ENCODE measurements at regions not wholly inside any gene's neighbourhood (a gene's known extent, or its start where the extent isn't known, plus 50 kb on each side); places are given as distances from the start of the nearest gene placed in this dataset.

DNA sequence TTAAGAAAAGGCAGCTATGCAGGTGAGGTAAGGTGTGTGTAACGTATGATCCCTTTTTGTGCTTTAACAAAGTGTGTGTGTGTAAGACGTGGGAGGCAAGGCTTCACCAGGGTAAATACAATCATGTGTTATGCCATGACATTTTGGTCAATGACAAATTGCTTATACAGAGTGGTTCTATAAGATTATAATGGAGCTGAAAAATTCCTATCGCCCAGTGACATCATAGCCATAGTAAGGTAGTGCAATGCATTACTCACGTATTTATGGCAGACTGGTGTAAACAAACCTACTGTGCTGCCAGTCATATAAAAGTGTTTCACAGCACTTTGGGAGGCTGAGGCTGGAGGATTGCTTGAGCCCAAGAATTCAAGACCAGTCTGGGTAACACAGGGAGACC, 60.2 kb upstream of the LCTL start:
- Histone ChIP-seq H3K9me3 (ENCODE audit: control insufficient read depth, low read length) (no peaks in the 10 kb centered on the region), H3K4me3 (ENCODE audit: low read length) (no peak overlapping the region), H3K4me1 (ENCODE audit: control insufficient read depth, insufficient read depth, low read length) (peaks cover 19% of the 10 kb centered on the region), H3K27me3 (ENCODE audit: control insufficient read depth, insufficient read depth) (no peaks in the 10 kb centered on the region), H3K27ac (ENCODE audit: low read length) (no peak overlapping the region)
- DNase-seq, result no peak
- ATAC-seq, result no peak
- intact Hi-C loops (cut with DNase I), result no loop called here
- WGBS, result 91% methylated on average over 4 of the region's 4 CpGs

DNA sequence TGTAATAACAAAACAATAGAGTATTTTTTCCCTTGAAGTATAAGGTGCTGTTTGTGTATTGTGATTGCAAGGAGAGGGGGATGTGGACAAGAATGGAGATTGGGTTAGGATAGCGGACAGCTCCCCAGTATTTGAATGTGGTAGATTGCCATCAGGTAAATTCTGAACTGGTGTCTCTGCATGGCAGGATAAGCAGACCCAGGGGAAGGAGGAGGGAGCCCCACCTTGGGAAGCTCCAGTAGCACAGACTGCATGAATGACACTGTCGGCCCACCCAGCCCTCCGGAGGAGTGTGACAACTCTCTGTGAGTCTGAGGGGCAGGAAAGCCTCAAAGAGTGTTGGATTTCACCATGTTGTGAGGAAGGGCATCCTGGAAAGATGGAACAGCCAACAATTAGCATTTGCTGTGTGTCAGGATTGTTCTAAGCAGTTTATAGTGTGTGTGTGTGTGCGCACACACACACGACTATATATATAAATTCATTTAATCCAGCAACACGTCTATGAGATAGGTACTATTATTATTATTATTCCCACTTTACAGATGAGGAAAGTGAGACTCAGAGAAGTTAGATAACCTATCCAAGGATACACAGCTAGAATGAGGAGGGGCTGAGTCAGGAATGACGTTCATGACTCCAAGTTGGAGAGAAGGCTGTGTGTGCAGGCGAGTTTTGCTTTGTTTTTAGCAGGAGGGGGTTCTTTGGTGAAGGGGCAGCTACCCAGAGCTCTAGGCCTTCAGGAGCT, 63.4 kb upstream of the LCTL start:
- peak in 1 of 3 donors; percentile 45 for DNase-seq
- H3K27me3 ChIP-seq (ENCODE audit: control insufficient read depth, insufficient read depth), result no peaks in the 10 kb centered on the region
- no peak overlapping the region for H3K4me3 ChIP-seq (ENCODE audit: low read length)
- H3K27ac ChIP-seq (ENCODE audit: low read length), result peak overlapping the region; percentile 57
- no peaks in the 10 kb centered on the region for H3K9me3 ChIP-seq (ENCODE audit: control insufficient read depth, low read length)
- ATAC-seq, result no peak
- peaks cover 29% of the 10 kb centered on the region for H3K4me1 ChIP-seq (ENCODE audit: control insufficient read depth, insufficient read depth, low read length)
- intact Hi-C loops (cut with DNase I), result no loop called here
- WGBS, result 76% methylated on average over 8 of the region's 8 CpGs

DNA sequence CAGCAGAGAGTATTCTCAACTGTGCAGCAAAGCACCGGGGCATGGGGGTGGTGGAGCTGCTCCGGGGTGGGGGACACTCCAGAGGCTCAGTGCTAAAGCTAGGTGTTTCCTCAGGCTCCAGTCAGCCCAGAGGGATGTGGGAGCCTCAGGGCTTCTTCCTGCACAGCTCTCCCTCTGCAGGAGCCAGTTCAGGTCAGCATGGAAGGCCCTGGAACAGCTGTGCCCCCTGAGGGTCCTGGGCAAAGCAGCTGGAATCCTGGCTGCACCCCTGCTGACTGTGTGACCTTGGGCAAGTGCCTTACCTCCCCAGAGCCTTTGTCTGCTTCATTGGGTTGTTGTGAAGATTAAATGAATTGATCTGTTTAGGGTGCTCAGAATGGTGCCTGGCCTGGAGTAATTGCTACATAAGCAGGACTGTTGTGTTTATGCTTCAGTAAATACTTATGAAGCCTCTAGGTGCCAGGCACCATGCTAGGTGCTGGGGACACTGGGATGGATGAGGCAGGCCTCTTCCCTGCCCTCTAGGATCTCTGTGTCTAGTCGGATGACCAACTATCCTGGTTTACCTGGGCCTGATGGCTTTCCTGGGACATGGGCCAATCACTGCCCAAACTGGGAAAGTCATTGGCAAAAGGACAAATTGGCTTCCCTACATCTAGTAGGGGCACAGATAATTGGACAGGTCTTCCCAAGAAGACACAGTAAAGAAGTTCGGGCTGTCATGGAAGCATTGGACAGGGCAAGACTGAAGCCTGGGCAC, 64.2 kb upstream of the LCTL start:
- no peak for ATAC-seq
- intact Hi-C loops (cut with DNase I), result no loop called here
- peak in 1 of 3 donors; percentile 43 for DNase-seq
- no peaks in the 10 kb centered on the region for H3K27me3 ChIP-seq (ENCODE audit: control insufficient read depth, insufficient read depth)
- 73% methylated on average over 4 of the region's 4 CpGs for WGBS
- no peak overlapping the region for H3K4me3 ChIP-seq (ENCODE audit: low read length)
- peaks cover 29% of the 10 kb centered on the region for H3K4me1 ChIP-seq (ENCODE audit: control insufficient read depth, insufficient read depth, low read length)
- peak overlapping the region; percentile 28 for H3K27ac ChIP-seq (ENCODE audit: low read length)
- H3K9me3 ChIP-seq (ENCODE audit: control insufficient read depth, low read length), result no peaks in the 10 kb centered on the region

DNA sequence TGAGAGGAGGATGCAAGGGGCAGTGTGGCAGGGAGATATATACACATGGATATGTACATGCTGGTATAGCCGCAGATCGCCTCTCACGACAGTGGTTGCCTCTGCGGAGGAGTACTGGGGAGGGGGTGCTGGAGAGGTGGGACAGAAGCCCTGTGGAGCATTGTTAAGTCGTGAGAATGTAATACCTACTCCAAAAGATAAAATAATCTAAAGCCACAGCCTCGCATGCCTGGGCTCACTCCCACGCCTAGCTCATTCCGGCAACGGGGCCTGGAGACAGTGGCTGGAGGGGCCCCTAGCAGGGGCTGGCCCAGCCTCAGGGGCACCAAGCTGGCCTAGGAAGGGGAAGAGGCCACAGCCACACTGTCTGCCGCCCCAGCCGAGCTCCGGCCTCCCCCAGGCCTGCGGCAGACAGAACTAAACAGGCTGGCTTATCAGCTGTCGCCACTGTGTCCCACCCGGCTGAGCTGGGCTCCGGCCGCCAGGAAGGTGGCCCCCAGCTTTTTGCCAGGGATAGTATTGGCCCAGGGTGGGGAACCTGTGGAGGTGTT, 65.1 kb upstream of the LCTL start:
- Histone ChIP-seq H3K27ac (ENCODE audit: low read length) (peak overlapping the region; percentile 77), H3K27me3 (ENCODE audit: control insufficient read depth, insufficient read depth) (no peaks in the 10 kb centered on the region), H3K4me1 (ENCODE audit: control insufficient read depth, insufficient read depth, low read length) (peaks cover 29% of the 10 kb centered on the region), H3K9me3 (ENCODE audit: control insufficient read depth, low read length) (no peaks in the 10 kb centered on the region), H3K4me3 (ENCODE audit: low read length) (no peak overlapping the region)
- DNase-seq (peak; percentile 52 to 82 (median 81)), ATAC-seq (peak; percentile 72 to 76)
- intact Hi-C loops (cut with DNase I), result no loop called here
- WGBS, result 32% methylated on average over 17 of the region's 17 CpGs

DNA sequence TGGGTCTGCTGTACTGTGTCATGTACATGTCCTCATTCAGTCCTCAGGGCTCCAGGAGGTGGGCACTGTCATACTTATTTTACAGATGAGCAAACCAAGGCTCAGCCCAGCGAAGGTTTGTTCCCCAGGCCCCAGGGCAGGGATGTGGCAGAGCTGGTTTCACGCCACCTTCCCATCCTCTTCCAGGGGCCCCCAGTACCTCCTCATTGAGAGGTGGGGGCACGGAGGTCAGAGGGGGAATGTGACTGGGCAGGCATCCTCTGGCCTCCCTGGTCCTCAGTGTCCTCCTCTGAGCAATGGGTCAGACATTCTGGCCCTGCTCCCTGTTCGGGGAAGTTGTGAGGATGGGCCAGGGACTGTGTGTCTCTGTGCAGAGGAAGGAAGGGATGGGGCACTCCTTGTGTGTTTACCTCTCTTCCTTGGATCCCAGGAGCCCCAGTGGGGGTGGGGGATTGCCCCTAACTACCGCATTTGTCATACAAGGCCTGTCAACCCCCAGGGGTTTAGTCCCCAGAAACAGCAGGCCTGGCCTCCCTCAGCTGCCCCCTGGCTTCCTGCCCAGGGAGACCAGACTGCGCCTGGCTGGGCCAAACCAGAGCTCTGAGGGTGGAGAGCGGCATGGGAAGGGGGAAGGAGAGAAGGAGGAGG, 65.9 kb upstream of the LCTL start:
- Histone ChIP-seq H3K9me3 (ENCODE audit: control insufficient read depth, low read length) (no peaks in the 10 kb centered on the region), H3K27ac (ENCODE audit: low read length) (peak overlapping the region; percentile 51), H3K4me3 (ENCODE audit: low read length) (no peak overlapping the region), H3K4me1 (ENCODE audit: control insufficient read depth, insufficient read depth, low read length) (peaks cover 29% of the 10 kb centered on the region), H3K27me3 (ENCODE audit: control insufficient read depth, insufficient read depth) (no peaks in the 10 kb centered on the region)
- whole genome bisulfite sequencing, result 63% methylated on average over 7 of the region's 7 CpGs
- ATAC-seq (peak; percentile 40 to 68), DNase-seq (peak; percentile 70 to 86 (median 80))
- intact Hi-C loops (cut with DNase I), result no loop called here

DNA sequence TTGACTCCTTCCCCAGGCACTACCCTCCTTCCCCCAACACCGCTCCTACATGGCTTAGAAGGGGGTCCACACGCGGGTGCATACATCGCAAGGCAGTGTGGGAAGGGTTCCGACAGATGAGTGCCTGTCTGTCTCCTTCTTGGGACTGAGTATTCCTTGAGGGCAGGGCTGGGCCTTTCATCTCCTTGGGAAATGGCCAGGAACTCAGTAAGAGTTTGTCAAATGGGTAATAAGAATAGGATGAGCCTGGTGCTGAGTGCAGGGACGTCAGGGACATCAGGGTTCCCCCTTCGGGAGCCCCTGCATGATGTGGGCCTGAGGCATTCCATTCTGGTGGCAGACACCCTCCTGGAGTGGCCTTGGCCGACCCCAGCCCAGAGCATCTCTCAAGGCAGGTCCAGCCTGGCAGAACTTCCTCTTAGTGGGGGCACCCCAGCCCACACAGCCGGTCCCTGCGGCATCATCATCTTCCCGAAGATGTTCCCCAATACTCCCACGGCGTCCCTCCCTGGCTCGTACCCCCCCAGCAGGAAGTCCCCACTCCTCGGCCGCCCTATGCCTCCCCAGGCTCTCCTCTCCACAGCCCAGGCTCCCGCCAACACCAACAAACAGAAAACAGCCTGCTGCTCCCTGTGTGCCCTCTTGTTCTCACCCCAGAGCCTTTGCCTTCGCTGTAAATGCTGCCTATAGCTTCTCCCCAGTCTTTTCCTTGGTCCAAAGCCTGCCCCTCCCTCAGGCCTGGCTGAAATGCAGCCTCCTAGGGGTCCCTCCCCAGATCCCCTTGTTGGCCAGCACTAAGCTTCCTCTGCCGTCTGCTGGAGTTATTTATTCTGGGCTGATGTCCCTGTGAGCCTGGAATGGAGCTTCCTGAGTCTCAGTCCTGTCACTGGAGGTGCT, 67.5 kb upstream of the LCTL start:
- Histone ChIP-seq H3K27ac (ENCODE audit: low read length) (peak overlapping the region; percentile 51), H3K4me3 (ENCODE audit: low read length) (no peak overlapping the region), H3K4me1 (ENCODE audit: control insufficient read depth, insufficient read depth, low read length) (peaks cover 29% of the 10 kb centered on the region), H3K27me3 (ENCODE audit: control insufficient read depth, insufficient read depth) (no peaks in the 10 kb centered on the region), H3K9me3 (ENCODE audit: control insufficient read depth, low read length) (no peaks in the 10 kb centered on the region)
- peak; percentile 15 to 46 for ATAC-seq
- peak in 2 of 3 donors; percentile 75 for DNase-seq
- 37% methylated on average over 19 of the region's 19 CpGs for WGBS
- intact Hi-C loops (cut with DNase I), result no loop called here

DNA sequence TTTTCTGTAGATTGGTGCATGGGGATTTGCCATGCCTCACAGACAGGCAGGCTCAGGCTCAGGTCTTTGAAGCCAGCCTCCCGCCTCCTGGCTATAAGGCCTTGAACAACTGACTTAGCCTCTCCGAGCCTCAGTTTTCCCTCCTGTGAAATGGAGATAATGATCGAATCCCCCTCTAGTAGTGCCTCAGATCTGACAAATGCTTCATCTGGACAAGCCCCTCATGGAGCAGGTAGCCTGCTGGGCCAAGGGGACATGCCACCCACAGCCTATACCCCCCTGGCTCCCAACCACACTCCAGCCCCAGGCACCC, 68.1 kb upstream of the LCTL start:
- no peak overlapping the region for H3K4me3 ChIP-seq (ENCODE audit: low read length)
- peaks cover 29% of the 10 kb centered on the region for H3K4me1 ChIP-seq (ENCODE audit: control insufficient read depth, insufficient read depth, low read length)
- H3K27me3 ChIP-seq (ENCODE audit: control insufficient read depth, insufficient read depth), result no peaks in the 10 kb centered on the region
- 95% methylated on average over 3 of the region's 3 CpGs for WGBS
- ATAC-seq (no peak), DNase-seq (no peak)
- no peaks in the 10 kb centered on the region for H3K9me3 ChIP-seq (ENCODE audit: control insufficient read depth, low read length)
- intact Hi-C loops (cut with DNase I), result no loop called here
- peak overlapping the region; percentile 51 for H3K27ac ChIP-seq (ENCODE audit: low read length)

DNA sequence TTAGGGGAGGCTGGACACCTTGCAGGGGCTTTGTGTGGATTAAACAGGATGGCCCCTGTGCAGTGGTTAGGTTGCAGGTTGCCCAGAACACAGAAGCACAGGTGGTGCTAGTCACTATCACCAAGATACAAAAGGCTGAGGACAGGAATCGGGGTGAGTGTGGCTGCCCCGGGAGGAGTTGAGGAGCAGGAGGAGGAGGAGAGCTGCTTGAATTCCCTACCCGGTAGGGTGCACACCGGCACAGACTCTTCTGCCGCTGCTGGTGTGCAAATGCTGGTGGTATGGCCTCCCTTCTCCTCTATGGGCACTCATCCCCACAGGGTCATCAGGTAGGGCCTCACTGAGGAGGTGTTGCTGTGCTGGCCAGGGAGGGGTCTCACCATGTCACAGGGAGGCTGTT, 67.5 kb upstream of the SMAD6 start:
- no peaks in the 10 kb centered on the region for H3K9me3 ChIP-seq (ENCODE audit: control insufficient read depth, low read length)
- H3K27me3 ChIP-seq (ENCODE audit: control insufficient read depth, insufficient read depth), result no peaks in the 10 kb centered on the region
- intact Hi-C loops (cut with DNase I), result no loop called here
- DNase-seq, result no peak
- H3K4me1 ChIP-seq (ENCODE audit: control insufficient read depth, insufficient read depth, low read length), result peaks cover 29% of the 10 kb centered on the region
- 89% methylated on average over 5 of the region's 5 CpGs for WGBS
- no peak overlapping the region for H3K27ac ChIP-seq (ENCODE audit: low read length)
- H3K4me3 ChIP-seq (ENCODE audit: low read length), result no peak overlapping the region
- no peak for ATAC-seq

DNA sequence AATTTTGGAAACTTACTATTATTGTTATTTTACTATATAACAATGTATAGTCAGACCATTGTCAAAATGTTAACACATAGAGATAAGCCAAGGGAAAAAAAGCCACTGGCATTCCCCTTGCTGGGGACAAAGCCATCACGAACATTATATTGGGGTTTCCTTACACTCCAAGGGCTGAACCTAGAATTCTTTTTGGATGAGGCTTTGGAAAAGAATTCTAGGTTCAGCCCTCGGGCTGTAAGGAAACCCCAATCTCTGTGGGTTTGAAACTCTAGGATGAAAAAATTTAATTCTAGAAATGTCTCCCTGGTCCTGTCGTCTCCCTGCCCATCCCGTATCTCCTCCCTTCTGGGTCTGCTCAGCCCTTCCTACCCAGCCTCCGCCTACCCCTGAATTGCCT, 67.0 kb upstream of the SMAD6 start:
- H3K4me3 ChIP-seq (ENCODE audit: low read length), result no peak overlapping the region

DNA sequence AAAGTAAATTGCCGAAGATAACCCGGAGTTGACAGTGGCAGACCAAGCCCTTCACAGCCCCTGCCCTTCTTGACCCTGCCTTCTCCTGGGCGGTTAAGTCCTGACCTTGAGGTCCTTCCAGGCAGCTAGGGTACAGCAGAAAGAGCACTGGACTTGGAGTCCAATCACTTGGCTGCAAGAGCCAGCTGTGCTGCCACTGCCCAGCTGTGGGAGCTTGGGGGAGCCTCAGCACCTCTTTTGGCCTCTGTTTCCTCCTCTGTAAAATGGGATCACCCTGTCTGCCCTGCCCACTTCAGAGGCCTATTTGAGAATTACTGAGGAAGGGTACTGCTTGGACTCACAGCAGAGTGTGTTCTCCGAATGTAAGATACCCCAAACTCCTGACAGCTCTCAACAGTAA, 66.2 kb upstream of the SMAD6 start:
- DNase-seq (no peak), ATAC-seq (no peak)
- Histone ChIP-seq H3K9me3 (ENCODE audit: control insufficient read depth, low read length) (no peaks in the 10 kb centered on the region), H3K27ac (ENCODE audit: low read length) (no peak overlapping the region), H3K4me1 (ENCODE audit: control insufficient read depth, insufficient read depth, low read length) (peaks cover 19% of the 10 kb centered on the region), H3K4me3 (ENCODE audit: low read length) (no peak overlapping the region), H3K27me3 (ENCODE audit: control insufficient read depth, insufficient read depth) (no peaks in the 10 kb centered on the region)
- intact Hi-C loops (cut with DNase I), result no loop called here
- 94% methylated on average over 4 of the region's 4 CpGs for WGBS

More for the DNA sequence above, 67.0 kb upstream of the SMAD6 start:
- ATAC-seq (no peak), DNase-seq (no peak)
- Histone ChIP-seq H3K4me1 (ENCODE audit: control insufficient read depth, insufficient read depth, low read length) (peaks cover 26% of the 10 kb centered on the region), H3K9me3 (ENCODE audit: control insufficient read depth, low read length) (no peaks in the 10 kb centered on the region), H3K27me3 (ENCODE audit: control insufficient read depth, insufficient read depth) (no peaks in the 10 kb centered on the region), H3K27ac (ENCODE audit: low read length) (no peak overlapping the region)
- 78% methylated on average over 5 of the region's 5 CpGs for WGBS
- intact Hi-C loops (cut with DNase I), result no loop called here
